Ramos (cell line): ENCODE measurements at regions not wholly inside any gene's neighbourhood (a gene's known extent, or its start where the extent isn't known, plus 50 kb on each side); places are given as distances from the start of the nearest gene placed in this dataset.

Experiments
- in situ Hi-C: fragments of 300-500 bp; cut with MboI; formaldehyde crosslinking; loops from one replicate; pipeline ENCODE4 v1.14.3; 2022; ENCODE audit warnings: low sequenced_read_pairs; ENCODE audit not compliant: unreplicated experiment

DNA sequence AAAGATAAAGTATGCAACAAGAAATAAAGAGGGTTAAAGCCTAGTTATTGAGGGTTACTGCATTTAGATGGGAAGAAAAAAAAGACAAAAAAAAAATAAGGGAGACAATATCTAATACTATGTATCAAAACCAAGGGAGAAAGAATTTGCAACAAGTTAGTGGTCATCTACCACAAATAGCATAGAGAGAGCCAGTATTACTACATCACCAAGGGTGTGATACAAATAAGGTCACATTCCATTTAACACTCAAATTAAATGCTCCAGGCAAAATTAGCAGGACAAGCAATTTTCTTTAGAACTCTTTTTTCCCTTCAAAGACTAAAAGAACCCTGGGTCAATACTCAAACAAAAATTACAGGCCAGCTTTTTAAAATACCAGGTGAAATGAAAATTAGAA is 115.1 kb upstream of the GULP1 start:
- in situ Hi-C loops: no loop called here

DNA sequence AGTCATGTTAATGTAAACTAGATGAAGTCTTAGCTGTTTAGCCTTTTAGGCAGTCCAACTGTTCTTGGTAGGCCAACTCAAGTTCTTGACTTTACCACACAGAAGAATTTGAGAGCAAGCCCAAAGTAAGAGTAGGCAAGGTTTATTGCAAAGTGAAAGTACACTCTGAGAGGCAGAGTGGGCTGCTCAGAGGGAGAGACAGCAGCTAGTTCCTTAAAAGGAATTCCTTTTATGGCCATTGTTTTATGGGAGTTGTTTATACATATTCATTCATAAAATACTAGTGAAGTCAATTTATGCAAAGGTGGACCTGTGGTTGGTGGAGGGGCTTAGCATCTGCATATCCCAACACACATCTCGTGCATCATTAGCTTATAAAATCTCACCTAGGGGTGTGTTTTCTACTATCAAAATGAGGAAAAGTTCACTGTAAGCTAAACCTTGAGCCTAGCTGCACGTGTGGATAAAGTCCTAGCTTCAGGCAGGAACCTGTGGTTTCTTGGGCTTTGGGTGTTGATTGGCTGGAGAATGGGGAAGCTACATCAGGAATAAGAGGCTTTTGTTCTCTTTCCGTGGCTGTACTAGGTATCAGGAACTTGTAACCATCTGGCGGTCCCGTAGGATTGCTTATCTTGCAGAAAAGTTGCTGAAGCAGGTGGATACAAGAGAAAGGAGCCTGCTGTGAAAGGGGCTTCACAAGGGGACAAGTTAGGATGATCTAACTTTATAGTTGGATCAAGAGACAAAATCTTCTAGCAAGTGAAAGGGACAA is 110.4 kb upstream of the GULP1 start:
- in situ Hi-C loops: no loop called here

GRCh38 chr2:188181884-188182283 is 109.8 kb upstream of the GULP1 start:
- in situ Hi-C loops: no loop called here

DNA sequence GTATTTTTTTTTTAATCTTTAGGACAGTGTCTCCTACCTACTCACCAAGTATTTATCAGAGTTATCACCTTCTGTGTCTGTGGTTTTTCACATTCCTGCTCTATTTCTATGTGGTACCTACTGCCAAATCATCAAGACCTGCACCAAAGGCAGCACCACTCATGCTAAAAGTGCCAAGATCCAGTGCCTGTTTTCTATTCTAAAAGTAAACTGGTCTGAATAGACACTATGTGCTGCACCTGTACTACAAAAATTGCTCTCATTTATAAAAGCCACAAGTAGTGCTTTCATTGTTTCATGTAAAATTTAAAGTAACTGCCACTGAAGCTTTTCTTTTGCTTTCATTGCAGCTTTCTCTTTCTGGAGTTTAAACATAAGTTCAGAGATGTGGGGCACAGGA is 103.9 kb upstream of the GULP1 start:
- in situ Hi-C loops: no loop called here

DNA sequence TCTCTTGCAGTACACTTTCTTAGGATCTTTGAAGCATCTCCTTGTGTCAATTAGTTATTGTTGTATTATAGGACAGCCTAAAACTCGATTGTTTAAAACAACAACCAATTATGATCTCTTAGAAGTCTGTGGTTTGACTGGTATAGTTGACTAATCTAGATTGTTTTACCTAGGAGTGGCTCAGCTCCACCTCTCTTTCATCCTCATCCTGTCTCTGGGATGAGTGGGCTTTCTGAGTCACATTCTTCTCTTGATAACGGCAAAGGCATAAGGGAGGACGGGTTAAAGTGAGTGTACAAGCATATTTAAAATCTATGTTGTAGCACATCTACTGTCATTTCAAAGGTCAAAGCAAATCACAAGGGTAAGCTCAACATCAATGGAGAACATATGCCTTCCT is 102.3 kb upstream of the GULP1 start:
- in situ Hi-C loops: no loop called here

- in situ Hi-C loops: no loop called here
These were observed 98.4 kb upstream of the GULP1 start for GRCh38 chr2:188193230-188193629.

DNA sequence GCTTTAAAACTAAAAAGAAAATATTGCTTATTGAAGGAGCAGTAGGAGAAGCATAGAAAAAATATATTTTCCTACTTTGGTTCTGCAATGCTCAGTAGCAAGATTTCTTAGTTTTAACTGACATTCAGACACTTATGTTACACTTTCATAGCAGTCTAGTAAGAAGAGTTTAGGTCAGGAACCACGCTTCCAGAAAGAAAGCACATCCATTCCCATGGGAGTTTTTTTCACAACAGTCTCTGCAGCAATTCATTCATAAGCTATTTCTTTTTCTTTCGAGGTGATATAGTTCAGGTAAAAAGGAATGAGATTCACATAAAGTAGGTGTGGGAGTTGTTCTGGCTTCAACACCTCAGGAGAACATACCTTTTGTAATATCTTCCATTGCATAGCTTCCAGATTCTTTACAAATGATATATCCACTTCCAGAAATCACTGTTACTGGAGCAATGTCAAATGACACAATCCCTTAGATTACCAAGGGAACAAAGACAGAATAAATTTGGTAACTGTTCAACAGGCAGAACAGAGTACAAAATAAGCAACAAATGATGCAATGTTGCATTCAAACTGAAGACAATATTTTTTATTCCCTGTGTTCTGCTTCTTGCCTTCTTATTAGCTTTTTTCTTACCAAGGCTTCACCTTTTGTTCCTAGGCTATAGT is 95.2 kb upstream of the GULP1 start:
- in situ Hi-C loops: no loop called here

DNA sequence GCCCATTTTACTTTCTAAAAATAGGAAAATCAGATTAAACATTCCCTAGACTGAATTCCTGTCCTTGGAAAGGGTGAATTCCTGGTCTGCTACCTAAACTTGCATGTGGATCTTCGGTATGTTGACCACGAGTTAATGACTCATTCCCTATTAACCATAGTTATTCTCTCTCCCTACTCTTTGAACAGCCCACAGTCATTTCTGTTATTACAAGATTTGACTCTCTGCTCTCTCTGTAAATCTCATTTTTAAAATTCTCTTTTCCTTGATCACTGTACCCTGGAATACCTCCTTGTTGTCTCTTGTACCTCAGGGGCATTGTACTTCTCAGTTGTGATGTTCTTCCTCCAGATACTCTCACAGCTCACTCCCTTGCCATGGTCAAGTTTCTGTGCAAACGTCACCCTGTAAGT is 92.0 kb upstream of the GULP1 start:
- in situ Hi-C loops: no loop called here

- in situ Hi-C loops: no loop called here
These were observed 90.0 kb upstream of the GULP1 start for GRCh38 chr2:188201639-188202038.

DNA sequence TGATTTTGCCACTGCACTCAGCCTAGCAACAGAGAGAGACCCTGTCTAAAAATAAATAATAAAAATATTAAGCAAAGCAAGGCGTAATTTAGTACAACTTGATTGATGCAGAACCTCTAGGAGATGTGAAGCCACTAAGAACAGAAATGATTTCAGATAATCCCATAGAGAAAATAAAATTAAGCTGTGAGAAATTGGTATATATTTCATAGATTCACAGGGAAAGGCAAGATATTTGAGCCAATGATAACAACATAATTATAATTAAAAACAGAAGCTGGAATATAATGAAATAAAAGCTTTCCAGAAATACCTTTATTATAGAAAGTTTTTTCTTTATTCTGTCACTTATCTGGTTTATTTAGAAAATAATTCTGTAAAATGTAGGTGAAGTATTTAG is 88.9 kb upstream of the GULP1 start:
- in situ Hi-C loops: no loop called here

DNA sequence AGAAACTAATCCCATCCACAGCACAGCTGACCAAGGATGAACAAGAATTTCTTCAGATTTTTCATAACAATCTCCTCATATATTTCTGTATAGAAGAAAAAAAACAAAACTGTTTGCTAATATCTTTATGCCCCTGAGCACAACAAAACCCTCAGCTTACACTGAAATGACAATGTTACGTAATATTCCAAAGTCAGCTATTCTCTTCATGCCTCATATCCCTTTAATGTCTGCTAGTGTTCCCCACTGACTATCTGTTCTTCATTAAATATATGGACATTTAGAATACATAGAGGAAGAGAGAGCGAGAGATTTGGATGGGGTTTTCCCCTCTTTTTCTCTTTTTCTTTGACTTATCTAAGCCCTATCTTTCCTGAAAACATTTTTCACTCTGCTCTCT is 87.9 kb upstream of the GULP1 start:
- in situ Hi-C loops: no loop called here

DNA sequence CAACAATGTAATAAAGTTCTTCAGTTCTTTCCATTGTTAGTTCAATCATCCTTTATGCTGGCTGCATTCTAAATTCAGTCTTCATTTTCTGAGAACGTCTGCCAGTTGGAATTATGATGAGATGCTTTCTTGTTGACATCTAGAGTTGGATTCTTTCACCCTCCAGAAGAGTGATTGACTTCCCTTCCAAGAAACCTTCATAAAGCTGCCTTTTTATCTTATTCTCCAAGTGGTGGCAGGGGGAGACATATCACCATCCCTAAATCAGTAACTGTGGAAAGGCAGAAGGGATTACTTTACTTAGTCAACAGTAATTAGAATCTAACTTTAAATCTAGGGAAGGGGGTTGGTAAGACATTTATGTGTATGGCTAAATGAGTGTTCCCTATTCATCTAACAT is 86.8 kb upstream of the GULP1 start:
- in situ Hi-C loops: no loop called here

DNA sequence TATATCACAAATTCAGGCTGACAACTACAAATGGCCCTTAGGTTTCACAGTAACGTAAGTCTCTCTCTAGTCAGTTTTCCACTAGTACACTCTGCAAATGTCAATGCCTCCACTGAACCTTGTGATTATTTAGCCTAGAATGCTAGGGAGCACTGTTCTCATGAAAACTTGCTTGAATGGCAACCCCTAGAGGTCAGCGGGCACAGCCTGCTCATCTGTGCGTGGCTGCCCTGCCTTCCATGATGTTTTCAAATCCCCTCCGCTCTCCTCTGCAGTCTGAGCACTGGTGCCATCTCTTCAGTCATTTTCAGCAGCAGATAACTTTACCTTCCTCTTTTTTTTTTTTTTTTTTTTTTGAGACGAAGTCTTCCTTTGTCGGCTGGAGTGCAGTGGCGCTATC is 84.1 kb upstream of the GULP1 start:
- in situ Hi-C loops: no loop called here

DNA sequence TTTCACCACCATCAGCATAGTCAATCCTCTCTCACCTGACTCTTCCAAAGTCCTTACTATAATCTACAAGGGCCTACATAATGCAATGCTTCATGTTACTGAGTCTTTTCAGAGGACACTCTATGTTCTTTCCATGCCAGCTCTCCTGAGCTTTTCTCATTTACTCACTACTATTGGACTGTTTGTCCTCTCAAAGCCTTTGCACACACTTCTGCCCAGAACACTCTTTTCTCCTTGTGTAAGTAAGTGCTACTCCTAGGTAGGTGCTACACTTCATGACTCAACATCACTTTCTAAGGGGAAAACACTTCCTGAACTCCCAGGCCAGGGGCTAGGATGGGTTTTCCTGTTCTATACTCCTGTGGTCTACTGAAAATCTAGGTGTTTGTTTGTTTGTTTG is 82.5 kb upstream of the GULP1 start:
- in situ Hi-C loops: no loop called here

- in situ Hi-C loops: no loop called here
These were observed 74.4 kb upstream of the GULP1 start for GRCh38 chr2:188217264-188217663.

GRCh38 chr2:188219541-188219940 is 72.1 kb upstream of the GULP1 start:
- in situ Hi-C loops: no loop called here

- in situ Hi-C loops: no loop called here
These were observed 71.1 kb upstream of the GULP1 start for GRCh38 chr2:188220535-188220934.

DNA sequence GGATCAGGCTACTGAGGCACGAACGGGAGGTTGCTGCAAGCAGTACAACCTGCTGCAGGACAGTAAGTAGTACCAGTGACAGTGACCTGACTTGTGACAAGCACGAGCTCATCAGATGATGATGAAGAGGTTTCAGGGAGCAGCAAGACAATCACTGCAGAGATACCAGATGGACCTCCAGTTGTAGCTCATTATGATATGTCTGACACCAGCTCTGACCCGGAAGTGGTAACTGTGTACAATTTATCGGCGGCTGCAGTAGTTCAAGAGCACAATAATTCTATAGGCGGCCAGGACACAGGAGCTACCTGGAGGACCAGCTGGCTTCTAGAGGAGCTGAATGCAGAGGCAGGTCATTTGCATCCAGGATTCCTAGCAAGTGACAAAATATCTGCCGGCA is 64.0 kb upstream of the GULP1 start:
- in situ Hi-C loops: no loop called here

DNA sequence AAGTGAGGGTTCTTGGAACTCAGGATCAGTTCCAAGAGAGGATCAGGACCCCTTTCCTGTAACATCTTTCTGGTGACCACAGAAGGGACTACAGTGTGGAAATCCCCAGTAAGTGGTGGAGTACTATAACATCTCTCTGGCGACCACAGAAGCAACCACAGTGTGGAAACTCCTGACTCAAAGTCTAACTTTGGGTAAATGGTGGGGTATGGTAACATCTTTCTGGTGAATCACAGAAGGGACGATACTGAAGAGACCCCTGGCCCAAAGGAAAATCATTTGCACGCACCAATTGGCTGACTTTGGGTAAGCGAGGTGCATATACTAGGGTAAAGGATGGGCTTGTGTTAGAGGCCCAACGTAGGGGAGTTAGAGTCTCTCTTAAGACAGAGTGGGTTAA is 56.3 kb upstream of the GULP1 start:
- in situ Hi-C loops: no loop called here

DNA sequence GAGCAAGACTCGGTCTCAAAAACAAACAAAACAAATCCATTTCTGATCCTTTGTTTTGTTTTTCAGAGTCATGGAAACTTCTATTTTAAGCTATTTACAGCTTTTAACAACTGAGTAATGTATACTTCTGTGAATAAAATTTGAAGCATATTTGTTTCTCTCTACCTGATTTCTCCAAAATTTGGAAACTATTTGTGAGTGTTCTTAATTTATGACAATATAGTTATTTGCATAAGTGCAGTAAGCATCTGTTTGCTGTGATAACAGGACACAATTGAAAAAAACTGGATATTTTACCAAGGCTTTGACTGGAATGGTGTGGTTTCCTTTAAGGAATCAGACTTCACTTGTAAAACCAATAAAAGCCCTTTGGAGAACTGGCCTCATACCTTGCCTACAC is 53.3 kb upstream of the GULP1 start:
- in situ Hi-C loops: no loop called here
